HEK293T (cell line): ENCODE measurements at regions not wholly inside any gene's neighbourhood (a gene's known extent, or its start where the extent isn't known, plus 50 kb on each side); places are given as distances from the start of the nearest gene placed in this dataset.
"Not testable (repeated sequence)": the region's sequence is repeated elsewhere in the genome, so short reads cannot be mapped to it uniquely, and the experiment has no call there.

Source experiments
- ARNT ChIP-seq: fragments of 450-650 bp; IDR thresholded peaks from 2 replicates; pipeline ENCODE4 v1.6.1; 2017; ENCODE audit warnings: mild to moderate bottlenecking
- BHLHE40 ChIP-seq: fragments of 450-650 bp; IDR thresholded peaks from 2 replicates; pipeline ENCODE4 v1.6.1; 2016; ENCODE audit warnings: mild to moderate bottlenecking, moderate library complexity, borderline replicate concordance
- ELF4 ChIP-seq: fragments of 450-650 bp; IDR thresholded peaks from 2 replicates; pipeline ENCODE4 v1.6.1; 2017; ENCODE audit warnings: antibody characterized with exemption
- FOXA1 ChIP-seq: fragments of 450-650 bp; IDR thresholded peaks from 2 replicates; pipeline ENCODE4 v1.6.1; 2016; ENCODE audit warnings: mild to moderate bottlenecking
- FOXK2 ChIP-seq: fragments of 450-650 bp; IDR thresholded peaks from 2 replicates; pipeline ENCODE4 v1.6.1; 2016; ENCODE audit warnings: mild to moderate bottlenecking
- FOXM1 ChIP-seq: fragments of 450-650 bp; IDR thresholded peaks from 2 replicates; pipeline ENCODE4 v1.6.1; 2017; ENCODE audit warnings: mild to moderate bottlenecking, borderline replicate concordance
- HDGF ChIP-seq: fragments of 450-650 bp; IDR thresholded peaks from 2 replicates; pipeline ENCODE4 v1.6.1; 2017; ENCODE audit warnings: antibody characterized with exemption, borderline replicate concordance
- SP1 ChIP-seq: fragments of 450-650 bp; IDR thresholded peaks from 2 replicates; pipeline ENCODE4 v1.6.1; 2017
- SUZ12 ChIP-seq: fragments of 450-650 bp; IDR thresholded peaks from 2 replicates; pipeline ENCODE4 v1.6.1; 2016; ENCODE audit warnings: mild to moderate bottlenecking
- TARDBP ChIP-seq: fragments of 450-650 bp; IDR thresholded peaks from 2 replicates; pipeline ENCODE4 v1.6.1; 2016
- ZNF384 ChIP-seq: fragments of 450-650 bp; IDR thresholded peaks from 2 replicates; pipeline ENCODE4 v1.6.1; 2016

- not testable (repeated sequence) for TF ChIP-seq SUZ12, ARNT, SP1, BHLHE40, HDGF, FOXK2, FOXA1, FOXM1, ELF4, TARDBP, ZNF384
These were observed 76.3 kb upstream of the NBPF19 start for GRCh38 chr1:149398527-149398926.
